IMR-90 (cell line): ENCODE measurements at regions not wholly inside any gene's neighbourhood (a gene's known extent, or its start where the extent isn't known, plus 50 kb on each side); places are given as distances from the start of the nearest gene placed in this dataset.

Experiments used
- ATAC-seq: fragments of 200-7000 bp; cut with Tn5 transposase; 2 replicates; pipeline ENCODE4 v1.9.1; 2020; ENCODE audit warnings: low read depth, mild to moderate bottlenecking, moderate library complexity
- BruUV-seq: library from RNA; stranded (reverse); fragments of 400-500 nt; replicated peaks from 2 replicates; lab custom pipeline; 2021; lab: Mats Ljungman, UMichigan
- CTCF ChIA-PET: fragments of 300-600 bp; formaldehyde crosslinking; extraction: SDS; loops from one replicate; lab custom pipeline; 2021; ENCODE audit warnings: antibody characterized with exemption; lab: Yijun Ruan, JAX
- POLR2A ChIA-PET: fragments of 300-600 bp; sonication (Branson Sonifier 250); formaldehyde crosslinking; loops from one replicate; lab custom pipeline; 2022; ENCODE audit warnings: antibody characterized with exemption; ENCODE audit not compliant: unreplicated experiment; lab: Charles Lee
- DNase-seq: peaks from one replicate; pipeline ENCODE4 v3.0.0; 2013
- H2AFZ ChIP-seq: replicated peaks from 2 replicates; pipeline ENCODE3; 2013; ENCODE audit warnings: low read length, mild to moderate bottlenecking; ENCODE audit not compliant: poor library complexity
- H2AK5ac ChIP-seq: 2 replicates; pipeline ENCODE4 v1.6.1; 2013; ENCODE audit warnings: low read depth, low read length, inconsistent platforms
- H2AK9ac ChIP-seq: replicated peaks from 2 replicates; pipeline ENCODE3; 2013; ENCODE audit warnings: mild to moderate bottlenecking, low read depth, low read length, moderate library complexity; ENCODE audit not compliant: poor library complexity
- H2BK120ac ChIP-seq: 2 replicates; pipeline ENCODE4 v1.6.1; 2013; ENCODE audit warnings: low read depth, low read length, inconsistent platforms
- H2BK15ac ChIP-seq: 3 replicates; pipeline ENCODE4 v1.6.1; 2013; ENCODE audit warnings: low read depth, low read length, inconsistent platforms
- H2BK20ac ChIP-seq: 2 replicates; pipeline ENCODE4 v1.6.1; 2013; ENCODE audit warnings: low read depth, mild to moderate bottlenecking, inconsistent platforms, low read length, moderate library complexity
- H2BK5ac ChIP-seq: 2 replicates; pipeline ENCODE4 v1.6.1; 2013; ENCODE audit warnings: mild to moderate bottlenecking, low read depth, low read length, inconsistent platforms; ENCODE audit not compliant: poor library complexity, severe bottlenecking
- H3K14ac ChIP-seq: replicated peaks from 2 replicates; pipeline ENCODE4 v1.6.1; 2013; ENCODE audit warnings: low read depth, low read length, inconsistent platforms
- H3K18ac ChIP-seq: 2 replicates; pipeline ENCODE4 v1.6.1; 2013; ENCODE audit warnings: low read depth, low read length, control low read depth
- H3K23ac ChIP-seq: 2 replicates; pipeline ENCODE4 v1.6.1; 2013; ENCODE audit warnings: low read depth, low read length, inconsistent platforms
- H3K27ac ChIP-seq: 2 replicates; pipeline ENCODE4 v1.5.1; 2013; ENCODE audit warnings: mild to moderate bottlenecking, control low read depth, low read length; ENCODE audit not compliant: insufficient read depth
- H3K27me3 ChIP-seq: 2 replicates; pipeline ENCODE4 v1.6.1; 2013; ENCODE audit warnings: low read length; ENCODE audit not compliant: control insufficient read depth, insufficient read depth
- H3K36me3 ChIP-seq: 2 replicates; pipeline ENCODE4 v1.6.1; 2013; ENCODE audit warnings: low read length, mixed read lengths; ENCODE audit not compliant: control insufficient read depth, insufficient read depth
- H3K4ac ChIP-seq: 2 replicates; pipeline ENCODE4 v1.6.1; 2013; ENCODE audit warnings: low read depth, low read length, inconsistent platforms
- H3K4me1 ChIP-seq: 2 replicates; pipeline ENCODE4 v1.6.1; 2013; ENCODE audit warnings: low read length, mixed read lengths; ENCODE audit not compliant: control insufficient read depth, insufficient read depth
- H3K4me2 ChIP-seq: 2 replicates; pipeline ENCODE4 v1.6.1; 2013; ENCODE audit warnings: low read depth, mild to moderate bottlenecking, control low read depth, low read length, moderate library complexity
- H3K4me3 ChIP-seq: 2 replicates; pipeline ENCODE4 v1.5.1; 2013; ENCODE audit warnings: low read depth, mild to moderate bottlenecking, control low read depth, low read length, moderate library complexity; ENCODE audit not compliant: insufficient read depth
- H3K56ac ChIP-seq: 2 replicates; pipeline ENCODE4 v1.6.1; 2013; ENCODE audit warnings: low read length, inconsistent platforms; ENCODE audit not compliant: insufficient read depth; ENCODE audit errors: extremely low read depth
- H3K79me1 ChIP-seq, 2 experiments: 2 replicates each; pipeline ENCODE4 v1.6.1; 2013; ENCODE audit warnings: low read length in 2 of 2, inconsistent platforms in 1 of 2, low read depth in 1 of 2
- H3K9ac ChIP-seq: 2 replicates; pipeline ENCODE4 v1.6.1; 2013; ENCODE audit warnings: low read depth, low read length, control low read depth
- H3K9me1 ChIP-seq: 2 replicates; pipeline ENCODE4 v1.6.1; 2013; ENCODE audit warnings: low read length, inconsistent platforms; ENCODE audit not compliant: insufficient read depth
- H3K9me3 ChIP-seq: 2 replicates; pipeline ENCODE4 v1.6.1; 2013; ENCODE audit warnings: low read length; ENCODE audit not compliant: control insufficient read depth, insufficient read depth
- H4K20me1 ChIP-seq: 2 replicates; pipeline ENCODE4 v1.6.1; 2013; ENCODE audit warnings: low read length, inconsistent platforms; ENCODE audit not compliant: insufficient read depth
- H4K5ac ChIP-seq: 2 replicates; pipeline ENCODE4 v1.6.1; 2013; ENCODE audit warnings: mild to moderate bottlenecking, low read depth, low read length, control low read depth
- H4K8ac ChIP-seq, 2 experiments: 2 replicates each; pipeline ENCODE4 v1.6.1; 2013; ENCODE audit warnings: low read depth in 2 of 2, low read length in 2 of 2, control low read depth in 1 of 2, inconsistent platforms in 1 of 2
- H4K91ac ChIP-seq: 2 replicates; pipeline ENCODE4 v1.6.1; 2013; ENCODE audit warnings: low read depth, low read length, inconsistent platforms; ENCODE audit not compliant: insufficient read depth
- BHLHE40 ChIP-seq: fragments of 150-350 bp; IDR thresholded peaks from 2 replicates; pipeline ENCODE4 v1.6.1; 2016; ENCODE audit warnings: mild to moderate bottlenecking, low read depth, low read length
- CEBPB ChIP-seq: IDR thresholded peaks from 2 replicates; pipeline ENCODE4 v1.6.1; 2012; ENCODE audit warnings: low read depth, low read length, improper control_type of control experiment
- CHD1 ChIP-seq: IDR thresholded peaks from 2 replicates; pipeline ENCODE4 v1.6.1; 2012; ENCODE audit warnings: low read depth, low read length, improper control_type of control experiment
- ELK1 ChIP-seq: fragments of 150-350 bp; IDR thresholded peaks from 2 replicates; pipeline ENCODE4 v1.6.1; 2016; ENCODE audit warnings: low read depth, mild to moderate bottlenecking, low read length, moderate library complexity, borderline replicate concordance
- FOS ChIP-seq: fragments of 150-350 bp; IDR thresholded peaks from 2 replicates; pipeline ENCODE4 v1.6.1; 2016; ENCODE audit warnings: low read depth, low read length
- MAFK ChIP-seq: IDR thresholded peaks from 2 replicates; pipeline ENCODE4 v1.6.1; 2012; ENCODE audit warnings: low read depth, low read length, improper control_type of control experiment
- MAZ ChIP-seq: IDR thresholded peaks from 2 replicates; pipeline ENCODE4 v1.6.1; 2012; ENCODE audit warnings: low read depth, mild to moderate bottlenecking, low read length, improper control_type of control experiment, moderate library complexity, borderline replicate concordance
- MXI1 ChIP-seq: IDR thresholded peaks from 2 replicates; pipeline ENCODE4 v1.6.1; 2012; ENCODE audit warnings: low read depth, mild to moderate bottlenecking, low read length, moderate library complexity, borderline replicate concordance
- NFE2L2 ChIP-seq: fragments of 150-350 bp; IDR thresholded peaks from 2 replicates; pipeline ENCODE4 v1.6.1; 2016; ENCODE audit warnings: low read depth, mild to moderate bottlenecking, low read length
- POLR2A ChIP-seq: IDR thresholded peaks from 2 replicates; pipeline ENCODE4 v1.6.1; 2012; ENCODE audit warnings: mild to moderate bottlenecking, low read depth, low read length
- RAD21 ChIP-seq: IDR thresholded peaks from 2 replicates; pipeline ENCODE4 v1.6.1; 2012; ENCODE audit warnings: low read length, improper control_type of control experiment
- RCOR1 ChIP-seq: IDR thresholded peaks from 2 replicates; pipeline ENCODE4 v1.6.1; 2012; ENCODE audit warnings: mild to moderate bottlenecking, low read length, improper control_type of control experiment; ENCODE audit not compliant: insufficient replicate concordance
- RFX5 ChIP-seq: IDR thresholded peaks from 2 replicates; pipeline ENCODE4 v1.8.0; 2012; ENCODE audit warnings: low read depth, mild to moderate bottlenecking, low read length, moderate library complexity
- SMC3 ChIP-seq: fragments of 150-350 bp; IDR thresholded peaks from 2 replicates; pipeline ENCODE4 v1.6.1; 2016; ENCODE audit warnings: low read depth, mild to moderate bottlenecking, antibody characterized with exemption, low read length, moderate library complexity
- WGBS, 2 experiments: methylation state at CpG; one replicate each; pipeline versions ENCODE4 v1.1.5 to v1.1.7; 2013; ENCODE audit warnings: missing lambda C conversion rate in 2 of 2; ENCODE audit not compliant: insufficient read length in 1 of 2; ENCODE audit errors: extremely low coverage in 2 of 2; 5-methylcytosine and 5-hydroxymethylcytosine counted together
- dilution Hi-C: fragments of 300-500 bp; cut with HindIII; formaldehyde crosslinking; loops from one replicate; pipeline ENCODE4 v1.14.3; 2018; ENCODE audit warnings: low sequenced_read_pairs; ENCODE audit not compliant: unreplicated experiment
- in situ Hi-C: fragments of 300-500 bp; cut with MboI; formaldehyde crosslinking; loops from 3 replicates; pipeline ENCODE4 v1.14.3; 2019; ENCODE audit warnings: low sequenced_read_pairs, inconsistent platforms, mixed read lengths
- intact Hi-C: fragments of 100-400 bp; cut with micrococcal nuclease; formaldehyde crosslinking; loops from 2 replicates; pipeline ENCODE4 v1.10.0; 2022
- TF ChIP-seq, protein P1 (sequence below): fragments of 150-350 bp; IDR thresholded peaks from 2 replicates; pipeline ENCODE4 v1.6.1; 2017; ENCODE audit warnings: mild to moderate bottlenecking, antibody characterized with exemption, low read length, low read depth
- TF ChIP-seq, protein P2 (sequence below): conservative IDR thresholded peaks from 2 replicates; pipeline ENCODE4 v1.5.1; 2012; ENCODE audit warnings: mild to moderate bottlenecking, low read depth, low read length, improper control_type of control experiment

- intact Hi-C loops (no loop called here), in situ Hi-C loops (no loop called here), dilution Hi-C loops (no loop called here)
- H4K5ac ChIP-seq: no peak overlapping the region
- H2AFZ ChIP-seq: no peak overlapping the region
- H3K23ac ChIP-seq: no peak overlapping the region
- no peaks in the 10 kb centered on the region for H3K36me3 ChIP-seq
- no peak overlapping the region for H3K56ac ChIP-seq
- H3K18ac ChIP-seq: no peak overlapping the region
- no peak for DNase-seq
- no peak overlapping the region for H2BK15ac ChIP-seq
- no peaks in the 10 kb centered on the region for H3K9me1 ChIP-seq
- no peak overlapping the region for H3K4ac ChIP-seq
- H3K27me3 ChIP-seq: no peaks in the 10 kb centered on the region
- ATAC-seq: no peak
- ChIA-PET CTCF (no interaction called here), POLR2A (no interaction called here)
- no peaks in the 10 kb centered on the region for H3K79me1 ChIP-seq
- H4K20me1 ChIP-seq: no peaks in the 10 kb centered on the region
- no peaks in the 10 kb centered on the region for H3K4me1 ChIP-seq
- no peak overlapping the region for H2BK5ac ChIP-seq
- BruUV-seq: no TSS peak
- no peak overlapping the region for H3K27ac ChIP-seq
- no CpG with 5 or more reads among the region's 1 CpG for WGBS, 2 experiments
- no peak overlapping the region for H3K4me2 ChIP-seq
- no peaks in the 10 kb centered on the region for H3K9me3 ChIP-seq
- no peak overlapping the region for H2BK20ac ChIP-seq
- H3K14ac ChIP-seq: no peak overlapping the region
- H2AK5ac ChIP-seq: no peak overlapping the region
- H2BK120ac ChIP-seq: no peak overlapping the region
- H2AK9ac ChIP-seq: no peak overlapping the region
- no peak overlapping the region for H4K91ac ChIP-seq
- no peak overlapping the region for H3K4me3 ChIP-seq
- H3K9ac ChIP-seq: no peak overlapping the region
- no peak for TF ChIP-seq ELK1
- TF ChIP-seq NFE2L2: no peak
- TF ChIP-seq BHLHE40: no peak
- TF ChIP-seq SMC3: no peak
- TF ChIP-seq MAFK: no peak
- TF ChIP-seq POLR2A: no peak
- no peak for TF ChIP-seq MXI1
- TF ChIP-seq MAZ: no peak
- TF ChIP-seq RFX5: no peak
- TF ChIP-seq FOS: no peak
- TF ChIP-seq, protein P1, sequence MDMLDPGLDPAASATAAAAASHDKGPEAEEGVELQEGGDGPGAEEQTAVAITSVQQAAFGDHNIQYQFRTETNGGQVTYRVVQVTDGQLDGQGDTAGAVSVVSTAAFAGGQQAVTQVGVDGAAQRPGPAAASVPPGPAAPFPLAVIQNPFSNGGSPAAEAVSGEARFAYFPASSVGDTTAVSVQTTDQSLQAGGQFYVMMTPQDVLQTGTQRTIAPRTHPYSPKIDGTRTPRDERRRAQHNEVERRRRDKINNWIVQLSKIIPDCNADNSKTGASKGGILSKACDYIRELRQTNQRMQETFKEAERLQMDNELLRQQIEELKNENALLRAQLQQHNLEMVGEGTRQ: no peak
- TF ChIP-seq CEBPB: no peak
- TF ChIP-seq CHD1: no peak
- TF ChIP-seq, protein P2, sequence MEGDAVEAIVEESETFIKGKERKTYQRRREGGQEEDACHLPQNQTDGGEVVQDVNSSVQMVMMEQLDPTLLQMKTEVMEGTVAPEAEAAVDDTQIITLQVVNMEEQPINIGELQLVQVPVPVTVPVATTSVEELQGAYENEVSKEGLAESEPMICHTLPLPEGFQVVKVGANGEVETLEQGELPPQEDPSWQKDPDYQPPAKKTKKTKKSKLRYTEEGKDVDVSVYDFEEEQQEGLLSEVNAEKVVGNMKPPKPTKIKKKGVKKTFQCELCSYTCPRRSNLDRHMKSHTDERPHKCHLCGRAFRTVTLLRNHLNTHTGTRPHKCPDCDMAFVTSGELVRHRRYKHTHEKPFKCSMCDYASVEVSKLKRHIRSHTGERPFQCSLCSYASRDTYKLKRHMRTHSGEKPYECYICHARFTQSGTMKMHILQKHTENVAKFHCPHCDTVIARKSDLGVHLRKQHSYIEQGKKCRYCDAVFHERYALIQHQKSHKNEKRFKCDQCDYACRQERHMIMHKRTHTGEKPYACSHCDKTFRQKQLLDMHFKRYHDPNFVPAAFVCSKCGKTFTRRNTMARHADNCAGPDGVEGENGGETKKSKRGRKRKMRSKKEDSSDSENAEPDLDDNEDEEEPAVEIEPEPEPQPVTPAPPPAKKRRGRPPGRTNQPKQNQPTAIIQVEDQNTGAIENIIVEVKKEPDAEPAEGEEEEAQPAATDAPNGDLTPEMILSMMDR: no peak
- no peak for TF ChIP-seq RCOR1
- no peak for TF ChIP-seq RAD21
- no peak overlapping the region for H4K8ac ChIP-seq
Measured at GRCh38 chr4:56208103-56208502, 179.2 kb downstream of the AASDH start.
